Fibroblast of lung (primary cell): ENCODE measurements at regions not wholly inside any gene's neighbourhood (a gene's known extent, or its start where the extent isn't known, plus 50 kb on each side); places are given as distances from the start of the nearest gene placed in this dataset.

Experiments used
- DNase-seq, 2 donors: peaks; one replicate each; pipeline versions ENCODE4 v3.0.0 to v3.0.0-alpha.2; 2010; ENCODE audit warnings: low read depth in 2 of 2
- H2AFZ ChIP-seq: 2 replicates; pipeline ENCODE4 v1.5.1; 2012; ENCODE audit warnings: low read length, control low read depth, inconsistent platforms
- H3K27ac ChIP-seq: 2 replicates; pipeline ENCODE4 v1.5.1; 2011; ENCODE audit warnings: low read length, control low read depth; ENCODE audit not compliant: insufficient read depth
- H3K27me3 ChIP-seq: 2 replicates; pipeline ENCODE4 v1.5.1; 2011; ENCODE audit warnings: mild to moderate bottlenecking, low read length; ENCODE audit not compliant: control insufficient read depth, insufficient read depth
- H3K36me3 ChIP-seq: 2 replicates; pipeline ENCODE4 v1.5.1; 2011; ENCODE audit warnings: low read length; ENCODE audit not compliant: control insufficient read depth, insufficient read depth
- H3K4me1 ChIP-seq: 2 replicates; pipeline ENCODE4 v1.5.1; 2011; ENCODE audit warnings: low read length; ENCODE audit not compliant: control insufficient read depth, insufficient read depth; ENCODE audit errors: extremely low read depth
- H3K4me2 ChIP-seq: 2 replicates; pipeline ENCODE4 v1.5.1; 2011; ENCODE audit warnings: low read length, control low read depth; ENCODE audit not compliant: insufficient read depth; ENCODE audit errors: extremely low read depth
- H3K4me3 ChIP-seq, 4 experiments: fragments of 200-600 bp in 1 of 4; sonication (generic) in 1 of 4; replicated peaks in 1 of 4; 2 replicates each; pipeline ENCODE4 v1.5.1; 2011 to 2016; ENCODE audit warnings: low read length in 4 of 4, low read depth in 3 of 4, mild to moderate bottlenecking in 3 of 4, control low read depth in 2 of 4, inconsistent platforms in 1 of 4, mixed read lengths in 1 of 4; ENCODE audit not compliant: insufficient read depth in 1 of 4; ENCODE audit errors: control extremely low read depth in 1 of 4
- H3K79me2 ChIP-seq: 2 replicates; pipeline ENCODE4 v1.5.1; 2012; ENCODE audit warnings: mild to moderate bottlenecking, low read length, inconsistent platforms; ENCODE audit not compliant: control insufficient read depth, insufficient read depth
- H3K9ac ChIP-seq: 2 replicates; pipeline ENCODE4 v1.5.1; 2011; ENCODE audit warnings: mild to moderate bottlenecking, low read length, control low read depth; ENCODE audit not compliant: insufficient read depth
- H3K9me3 ChIP-seq: 2 replicates; pipeline ENCODE4 v1.5.1; 2012; ENCODE audit warnings: low read depth, low read length; ENCODE audit not compliant: control insufficient read depth, insufficient read depth
- H4K20me1 ChIP-seq: 2 replicates; pipeline ENCODE4 v1.5.1; 2011; ENCODE audit warnings: low read length; ENCODE audit not compliant: control insufficient read depth, insufficient read depth; ENCODE audit errors: extremely low read depth
- CTCF ChIP-seq, 2 donors: IDR thresholded peaks in 1 of 2; conservative IDR thresholded peaks in 1 of 2; 1 replicate in 1 of 2; 2 replicates in 1 of 2; pipeline ENCODE4 v1.5.1; 2011 to 2012; ENCODE audit warnings: low read length in 2 of 2, control low read depth in 1 of 2, inconsistent platforms in 1 of 2, low read depth in 1 of 2, mild to moderate bottlenecking in 1 of 2
- EZH2 ChIP-seq: IDR thresholded peaks from 2 replicates; pipeline ENCODE4 v1.5.1; 2012; ENCODE audit warnings: low read length, control low read depth, mild to moderate bottlenecking; ENCODE audit errors: missing control alignments

DNA sequence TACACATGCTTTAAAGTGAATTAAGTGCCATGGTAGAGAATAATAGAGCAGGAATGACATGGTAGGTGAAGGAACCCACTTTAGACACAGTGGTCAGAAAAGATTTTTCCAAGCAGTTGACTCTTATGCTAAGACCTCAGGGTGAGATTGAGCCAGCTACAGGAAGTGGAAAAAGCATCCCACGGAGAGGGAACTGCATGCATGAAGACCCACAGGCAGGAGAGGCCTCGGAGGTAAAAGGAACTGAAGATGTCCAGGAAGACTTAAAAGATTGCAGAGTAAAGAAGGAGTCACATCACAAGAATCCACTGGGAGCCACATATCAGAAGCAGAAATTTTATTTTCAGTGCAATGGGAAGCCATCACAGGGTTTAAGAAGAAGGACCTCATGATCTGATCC, 499.2 kb upstream of the FAM98A start:
- H3K4me1 ChIP-seq: no peaks in the 10 kb centered on the region
- H4K20me1 ChIP-seq: no peaks in the 10 kb centered on the region
- H3K4me2 ChIP-seq: no peak overlapping the region
- peak in 1 of 2 donors; percentile 2 for DNase-seq
- no peak overlapping the region for H3K9ac ChIP-seq
- TF ChIP-seq CTCF (conservative IDR thresholded peaks at IDR 0.05 in 1 of 2, IDR thresholded peaks at IDR 0.05 in 1 of 2; ENCODE audit: low read depth in 1 of 2, low read length in 2 of 2): no peak
- TF ChIP-seq EZH2: no peak
- no peaks in the 10 kb centered on the region for H3K79me2 ChIP-seq
- H3K4me3 ChIP-seq: no peak overlapping the region
- no peak overlapping the region for H3K27ac ChIP-seq
- no peaks in the 10 kb centered on the region for H3K36me3 ChIP-seq
- no peak overlapping the region for H2AFZ ChIP-seq
- no peaks in the 10 kb centered on the region for H3K27me3 ChIP-seq
- H3K9me3 ChIP-seq: no peaks in the 10 kb centered on the region

DNA sequence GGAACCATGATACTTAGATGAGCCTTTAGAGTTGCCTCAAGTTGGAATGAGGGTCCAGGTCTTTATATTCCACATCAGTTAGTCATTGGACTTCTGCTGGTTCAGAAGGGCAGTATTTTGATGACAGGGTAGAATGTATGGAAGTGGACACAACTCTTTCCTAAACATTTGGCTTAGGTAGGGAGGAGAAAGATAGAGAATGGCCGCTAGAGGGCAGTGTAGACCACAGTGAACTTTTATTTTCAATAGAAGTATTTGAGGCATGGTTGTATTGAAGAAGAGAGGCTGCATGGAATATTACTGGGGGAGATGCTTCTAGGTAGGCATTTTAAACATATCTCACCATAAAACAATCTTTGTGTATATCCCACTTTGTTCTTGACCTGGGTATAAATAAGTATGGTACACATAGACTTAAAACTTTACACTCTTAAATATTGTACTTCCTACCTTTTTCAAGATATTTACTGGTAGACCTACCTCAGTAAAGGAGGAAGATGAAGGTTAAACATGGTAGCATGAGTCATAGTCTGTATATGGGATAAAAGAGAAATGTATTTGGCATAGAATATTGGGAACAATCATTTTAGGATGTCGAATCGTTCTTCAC, 497.6 kb upstream of the FAM98A start:
- no peaks in the 10 kb centered on the region for H3K9me3 ChIP-seq
- no peaks in the 10 kb centered on the region for H3K4me1 ChIP-seq
- DNase-seq: peak; percentile 51 to 77
- no peaks in the 10 kb centered on the region for H3K27me3 ChIP-seq
- no peak overlapping the region for H2AFZ ChIP-seq
- H3K27ac ChIP-seq: no peak overlapping the region
- H4K20me1 ChIP-seq: no peaks in the 10 kb centered on the region
- no peaks in the 10 kb centered on the region for H3K36me3 ChIP-seq
- no peaks in the 10 kb centered on the region for H3K79me2 ChIP-seq
- no peak overlapping the region for H3K4me3 ChIP-seq
- no peak overlapping the region for H3K9ac ChIP-seq
- peak; percentile 48 to 82 for TF ChIP-seq CTCF (conservative IDR thresholded peaks at IDR 0.05 in 1 of 2, IDR thresholded peaks at IDR 0.05 in 1 of 2; ENCODE audit: low read depth in 1 of 2, low read length in 2 of 2)
- no peak for TF ChIP-seq EZH2
- no peak overlapping the region for H3K4me2 ChIP-seq

GRCh38 chr2:34093790-34094189, 494.7 kb upstream of the FAM98A start:
- H3K79me2 ChIP-seq: no peaks in the 10 kb centered on the region
- no peak for DNase-seq
- no peak overlapping the region for H2AFZ ChIP-seq
- H3K4me2 ChIP-seq: no peak overlapping the region
- H3K27ac ChIP-seq: no peak overlapping the region
- no peaks in the 10 kb centered on the region for H4K20me1 ChIP-seq
- H3K36me3 ChIP-seq: no peaks in the 10 kb centered on the region
- H3K4me1 ChIP-seq: no peaks in the 10 kb centered on the region
- H3K4me3 ChIP-seq: no peak overlapping the region
- TF ChIP-seq EZH2 (no peak), CTCF (conservative IDR thresholded peaks at IDR 0.05 in 1 of 2, IDR thresholded peaks at IDR 0.05 in 1 of 2; ENCODE audit: low read depth in 1 of 2, low read length in 2 of 2) (no peak)
- H3K27me3 ChIP-seq: no peaks in the 10 kb centered on the region
- H3K9me3 ChIP-seq: no peaks in the 10 kb centered on the region
- H3K9ac ChIP-seq: no peak overlapping the region
